ENCODE measurements at regions not wholly inside any gene's neighbourhood (a gene's known extent, or its start where the extent isn't known, plus 50 kb on each side); places are given as distances from the start of the nearest gene placed in this dataset.

- no peak overlapping the region for H2AFZ ChIP-seq
- no peak for DNase-seq (ENCODE audit: low spot score)
- H3K4me1 ChIP-seq (ENCODE audit: insufficient read depth), result no peaks in the 10 kb centered on the region
- H3K27me3 ChIP-seq, result no peaks in the 10 kb centered on the region
- no peaks in the 10 kb centered on the region for H3K9me2 ChIP-seq (replicated peaks; ENCODE audit: insufficient read depth)
- no peak overlapping the region for H3K27ac ChIP-seq
- TF ChIP-seq EZH2phosphoT487 (IDR thresholded peaks at IDR 0.05; ENCODE audit: low read depth, severe bottlenecking, unreplicated experiment) (no peak), CTCF (IDR thresholded peaks at IDR 0.05; ENCODE audit: poor library complexity) (no peak), EZH2 (IDR thresholded peaks at IDR 0.05; ENCODE audit: borderline replicate concordance) (no peak)
- no peaks in the 10 kb centered on the region for H3K9me3 ChIP-seq (ENCODE audit: low read depth)
- H4K20me1 ChIP-seq (ENCODE audit: insufficient read depth, poor library complexity, severe bottlenecking), result no peaks in the 10 kb centered on the region
- H3K79me2 ChIP-seq, result no peaks in the 10 kb centered on the region
- H3K4me2 ChIP-seq, result no peak overlapping the region
- H3K36me3 ChIP-seq (replicated peaks; ENCODE audit: insufficient read depth, low read depth), result no peaks in the 10 kb centered on the region
- H3K4me3 ChIP-seq, result no peak overlapping the region
Observed at GRCh38 chr13:89571676-89572075, 1775.8 kb upstream of the MIR17HG start.

GRCh38 chr13:89574077-89574476 is 1773.4 kb upstream of the MIR17HG start:
- no peaks in the 10 kb centered on the region for H3K9me2 ChIP-seq (replicated peaks; ENCODE audit: insufficient read depth)

GRCh38 chr13:89577301-89577700 is 1770.2 kb upstream of the MIR17HG start:
- Histone ChIP-seq H3K79me2 (no peaks in the 10 kb centered on the region), H4K20me1 (ENCODE audit: insufficient read depth, poor library complexity, severe bottlenecking) (no peaks in the 10 kb centered on the region), H3K9me3 (ENCODE audit: low read depth) (no peaks in the 10 kb centered on the region), H3K27ac (no peak overlapping the region), H2AFZ (no peak overlapping the region), H3K4me2 (no peak overlapping the region), H3K4me1 (ENCODE audit: insufficient read depth) (no peaks in the 10 kb centered on the region), H3K9me2 (replicated peaks; ENCODE audit: insufficient read depth) (no peaks in the 10 kb centered on the region), H3K27me3 (no peaks in the 10 kb centered on the region), H3K4me3 (no peak overlapping the region), H3K36me3 (replicated peaks; ENCODE audit: insufficient read depth, low read depth) (no peaks in the 10 kb centered on the region)
- DNase-seq (ENCODE audit: low spot score), result no peak
- no peak for TF ChIP-seq EZH2 (IDR thresholded peaks at IDR 0.05; ENCODE audit: borderline replicate concordance)

More at GRCh38 chr13:89574077-89574476, 1773.4 kb upstream of the MIR17HG start:
- no peaks in the 10 kb centered on the region for H3K27me3 ChIP-seq
- no peak overlapping the region for H3K4me3 ChIP-seq
- no peaks in the 10 kb centered on the region for H3K4me1 ChIP-seq (ENCODE audit: insufficient read depth)
- no peaks in the 10 kb centered on the region for H3K9me3 ChIP-seq (ENCODE audit: low read depth)
- no peak overlapping the region for H3K4me2 ChIP-seq
- TF ChIP-seq EZH2 (IDR thresholded peaks at IDR 0.05; ENCODE audit: borderline replicate concordance), result no peak
- TF ChIP-seq CTCF (IDR thresholded peaks at IDR 0.05; ENCODE audit: poor library complexity), result no peak
- TF ChIP-seq EZH2phosphoT487 (IDR thresholded peaks at IDR 0.05; ENCODE audit: low read depth, severe bottlenecking, unreplicated experiment), result no peak
- H4K20me1 ChIP-seq (ENCODE audit: insufficient read depth, poor library complexity, severe bottlenecking), result no peaks in the 10 kb centered on the region
- no peaks in the 10 kb centered on the region for H3K79me2 ChIP-seq
- H3K36me3 ChIP-seq (replicated peaks; ENCODE audit: insufficient read depth, low read depth), result no peaks in the 10 kb centered on the region
- DNase-seq (ENCODE audit: low spot score), result no peak
- H2AFZ ChIP-seq, result no peak overlapping the region
- no peak overlapping the region for H3K27ac ChIP-seq

GRCh38 chr13:89584058-89584620 is 1763.3 kb upstream of the MIR17HG start:
- Histone ChIP-seq H2AFZ (no peak overlapping the region), H3K27me3 (no peaks in the 10 kb centered on the region), H3K4me1 (ENCODE audit: insufficient read depth) (no peaks in the 10 kb centered on the region), H3K36me3 (replicated peaks; ENCODE audit: insufficient read depth, low read depth) (no peaks in the 10 kb centered on the region), H3K4me3 (no peak overlapping the region), H3K27ac (no peak overlapping the region), H3K9me2 (replicated peaks; ENCODE audit: insufficient read depth) (no peaks in the 10 kb centered on the region), H3K9me3 (ENCODE audit: low read depth) (no peaks in the 10 kb centered on the region), H3K4me2 (no peak overlapping the region), H4K20me1 (ENCODE audit: insufficient read depth, poor library complexity, severe bottlenecking) (no peaks in the 10 kb centered on the region), H3K79me2 (no peaks in the 10 kb centered on the region)
- 37% methylated on average over 2 of the region's 2 CpGs for WGBS (ENCODE audit: low lambda C conversion rate, missing lambda C conversion rate)
- no peak for DNase-seq (ENCODE audit: low spot score)
- TF ChIP-seq EZH2 (IDR thresholded peaks at IDR 0.05; ENCODE audit: borderline replicate concordance) (no peak), EZH2phosphoT487 (IDR thresholded peaks at IDR 0.05; ENCODE audit: low read depth, severe bottlenecking, unreplicated experiment) (no peak), CTCF (IDR thresholded peaks at IDR 0.05; ENCODE audit: poor library complexity) (no peak)
